ENCODE measurements at regions not wholly inside any gene's neighbourhood (a gene's known extent, or its start where the extent isn't known, plus 50 kb on each side); places are given as distances from the start of the nearest gene placed in this dataset.

DNA sequence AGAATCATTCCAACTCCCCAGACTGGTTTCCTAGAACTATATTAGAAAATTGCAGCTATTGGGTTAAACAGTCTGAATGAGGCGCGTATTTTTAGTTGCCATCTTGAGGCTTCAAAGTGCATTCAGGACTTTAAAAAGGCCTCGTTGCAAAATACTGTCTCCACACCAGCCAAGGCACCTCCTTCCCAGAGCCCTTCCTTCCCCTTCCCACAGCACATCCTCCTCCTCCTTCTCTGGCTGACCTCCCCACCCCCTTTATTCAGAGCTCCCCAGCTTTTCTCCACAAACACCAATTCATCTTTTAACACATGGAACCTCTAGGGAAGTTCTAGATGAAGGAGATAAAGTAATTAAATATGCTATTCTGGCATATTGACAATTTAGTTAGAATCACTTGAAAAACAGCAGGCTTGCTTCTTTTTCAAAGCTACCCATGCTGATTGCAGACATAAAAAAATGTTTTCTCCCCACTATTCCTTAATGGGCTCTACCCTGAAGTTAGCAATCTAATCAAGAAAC lies 90.3 kb downstream of the RTP5 start:
- H2AFZ ChIP-seq (ENCODE audit: low read length): no peak overlapping the region
- POLR2A ChIA-PET: no interaction called here
- no peak for DNase-seq (ENCODE audit: low spot score)
- no peaks in the 10 kb centered on the region for H3K36me3 ChIP-seq (ENCODE audit: insufficient read depth, low read length)
- no peaks in the 10 kb centered on the region for H4K20me1 ChIP-seq (ENCODE audit: insufficient read depth, low read length)
- H3K79me2 ChIP-seq (ENCODE audit: insufficient read depth, low read depth, low read length): no peaks in the 10 kb centered on the region
- no peak overlapping the region for H3K4me2 ChIP-seq (ENCODE audit: low read length)
- H3K9me2 ChIP-seq (ENCODE audit: insufficient read depth, low read length): no peaks in the 10 kb centered on the region
- BruUV-seq (replicated peaks): no TSS peak
- no peak overlapping the region for H3K4me3 ChIP-seq (ENCODE audit: low read depth, low read length, poor library complexity, severe bottlenecking)
- H3K27ac ChIP-seq (ENCODE audit: low read depth, low read length, poor library complexity, severe bottlenecking): no peak overlapping the region
- intact Hi-C loops (cut with micrococcal nuclease; ENCODE audit: unreplicated experiment): loop anchor here (5.0 kb wide), 1 partner anchor 78 kb away; no protein-coding TSS in a partner anchor
- no peaks in the 10 kb centered on the region for H3K9me3 ChIP-seq (ENCODE audit: low read length)
- CTCF ChIA-PET (ENCODE audit: unreplicated experiment): no interaction called here
- no peak for TF ChIP-seq EZH2phosphoT487 (IDR thresholded peaks at IDR 0.05; ENCODE audit: borderline replicate concordance, low read depth, low read length)
- TF ChIP-seq, protein P1, sequence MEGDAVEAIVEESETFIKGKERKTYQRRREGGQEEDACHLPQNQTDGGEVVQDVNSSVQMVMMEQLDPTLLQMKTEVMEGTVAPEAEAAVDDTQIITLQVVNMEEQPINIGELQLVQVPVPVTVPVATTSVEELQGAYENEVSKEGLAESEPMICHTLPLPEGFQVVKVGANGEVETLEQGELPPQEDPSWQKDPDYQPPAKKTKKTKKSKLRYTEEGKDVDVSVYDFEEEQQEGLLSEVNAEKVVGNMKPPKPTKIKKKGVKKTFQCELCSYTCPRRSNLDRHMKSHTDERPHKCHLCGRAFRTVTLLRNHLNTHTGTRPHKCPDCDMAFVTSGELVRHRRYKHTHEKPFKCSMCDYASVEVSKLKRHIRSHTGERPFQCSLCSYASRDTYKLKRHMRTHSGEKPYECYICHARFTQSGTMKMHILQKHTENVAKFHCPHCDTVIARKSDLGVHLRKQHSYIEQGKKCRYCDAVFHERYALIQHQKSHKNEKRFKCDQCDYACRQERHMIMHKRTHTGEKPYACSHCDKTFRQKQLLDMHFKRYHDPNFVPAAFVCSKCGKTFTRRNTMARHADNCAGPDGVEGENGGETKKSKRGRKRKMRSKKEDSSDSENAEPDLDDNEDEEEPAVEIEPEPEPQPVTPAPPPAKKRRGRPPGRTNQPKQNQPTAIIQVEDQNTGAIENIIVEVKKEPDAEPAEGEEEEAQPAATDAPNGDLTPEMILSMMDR (conservative IDR thresholded peaks at IDR 0.05; ENCODE audit: low read length): no peak
- peaks cover 36% of the 10 kb centered on the region for H3K4me1 ChIP-seq (ENCODE audit: insufficient read depth, low read length, poor library complexity, severe bottlenecking)

DNA sequence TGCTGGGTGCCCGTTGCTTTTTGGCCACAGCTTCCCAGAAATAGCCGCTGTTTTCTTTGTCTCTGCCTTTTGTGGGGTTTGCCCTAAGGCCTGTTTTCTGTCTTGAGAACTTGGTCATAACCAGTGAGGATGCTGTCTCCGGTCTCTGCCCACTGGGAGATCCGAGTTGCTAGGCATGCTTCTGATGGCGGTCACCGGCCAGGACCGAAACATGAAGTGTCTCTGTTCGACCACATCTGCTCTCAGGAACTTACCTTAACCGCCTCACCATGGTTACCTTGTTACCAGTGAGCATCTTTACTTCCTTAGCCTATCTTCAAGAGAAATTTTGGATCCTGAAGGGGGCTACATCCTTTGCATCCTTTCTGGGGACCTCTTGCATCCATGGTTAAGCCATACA lies 91.9 kb downstream of the RTP5 start:
- Histone ChIP-seq H4K20me1 (ENCODE audit: insufficient read depth, low read length) (no peaks in the 10 kb centered on the region), H3K9me3 (ENCODE audit: low read length) (no peaks in the 10 kb centered on the region), H3K9me2 (ENCODE audit: insufficient read depth, low read length) (no peaks in the 10 kb centered on the region), H3K4me1 (ENCODE audit: insufficient read depth, low read length, poor library complexity, severe bottlenecking) (peaks cover 51% of the 10 kb centered on the region), H2AFZ (ENCODE audit: low read length) (peak overlapping the region; percentile 11; the same call in 1 of the 2 replicates), H3K79me2 (ENCODE audit: insufficient read depth, low read depth, low read length) (no peaks in the 10 kb centered on the region), H3K27ac (ENCODE audit: low read depth, low read length, poor library complexity, severe bottlenecking) (no peak overlapping the region), H3K36me3 (ENCODE audit: insufficient read depth, low read length) (no peaks in the 10 kb centered on the region), H3K4me2 (ENCODE audit: low read length) (peak overlapping the region; percentile 63), H3K4me3 (ENCODE audit: low read depth, low read length, poor library complexity, severe bottlenecking) (peak overlapping the region; percentile 26)
- CTCF ChIA-PET (ENCODE audit: unreplicated experiment): no interaction called here
- intact Hi-C loops (cut with micrococcal nuclease; ENCODE audit: unreplicated experiment): loop anchor here (5.0 kb wide), 1 partner anchor 79 kb away; no protein-coding TSS in a partner anchor
- TF ChIP-seq, protein P1 (conservative IDR thresholded peaks at IDR 0.05; ENCODE audit: low read length): no peak
- TF ChIP-seq EZH2phosphoT487 (IDR thresholded peaks at IDR 0.05; ENCODE audit: borderline replicate concordance, low read depth, low read length): no peak
- BruUV-seq (replicated peaks): no TSS peak
- DNase-seq (ENCODE audit: low spot score): peak; percentile 17
- POLR2A ChIA-PET: no interaction called here

DNA sequence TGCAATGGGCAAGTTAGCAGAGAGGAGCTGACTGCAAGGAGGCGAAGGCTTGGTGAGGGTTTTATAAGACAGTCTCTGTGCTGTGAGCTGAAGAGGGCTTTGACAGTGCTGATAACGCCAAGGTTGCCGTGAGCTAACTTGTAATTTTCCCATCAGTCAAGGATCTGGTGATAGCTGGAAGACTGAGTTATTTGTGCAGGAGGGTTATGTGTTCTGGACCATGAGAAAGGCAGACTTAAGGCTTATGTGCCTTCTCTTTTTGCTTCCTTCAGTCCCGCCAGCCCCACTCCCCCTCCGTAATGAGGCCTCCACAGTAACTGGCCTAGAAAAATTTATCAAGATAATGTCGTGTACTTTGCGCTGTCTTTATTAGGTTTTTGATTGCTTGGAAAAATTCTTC lies 94.6 kb downstream of the RTP5 start:
- Histone ChIP-seq H3K27ac (ENCODE audit: low read depth, low read length, poor library complexity, severe bottlenecking) (peak overlapping the region; percentile 59), H3K79me2 (ENCODE audit: insufficient read depth, low read depth, low read length) (no peaks in the 10 kb centered on the region), H3K9me2 (ENCODE audit: insufficient read depth, low read length) (no peaks in the 10 kb centered on the region), H3K9me3 (ENCODE audit: low read length) (no peaks in the 10 kb centered on the region), H3K4me2 (ENCODE audit: low read length) (peak overlapping the region; percentile 63), H2AFZ (ENCODE audit: low read length) (peak overlapping the region; percentile 2; the same call in 1 of the 2 replicates), H3K36me3 (ENCODE audit: insufficient read depth, low read length) (peaks cover 6% of the 10 kb centered on the region; the same call in 1 of the 2 replicates), H3K4me1 (ENCODE audit: insufficient read depth, low read length, poor library complexity, severe bottlenecking) (peaks cover 70% of the 10 kb centered on the region), H3K4me3 (ENCODE audit: low read depth, low read length, poor library complexity, severe bottlenecking) (peak overlapping the region; percentile 21), H4K20me1 (ENCODE audit: insufficient read depth, low read length) (no peaks in the 10 kb centered on the region)
- CTCF ChIA-PET (ENCODE audit: unreplicated experiment): no interaction called here
- no peak for TF ChIP-seq EZH2phosphoT487 (IDR thresholded peaks at IDR 0.05; ENCODE audit: borderline replicate concordance, low read depth, low read length)
- TF ChIP-seq, protein P1 (conservative IDR thresholded peaks at IDR 0.05; ENCODE audit: low read length): no peak
- DNase-seq (ENCODE audit: low spot score): peak; percentile 24
- BruUV-seq (replicated peaks): no TSS peak
- POLR2A ChIA-PET: interaction anchor here (1.0 to 1.2 kb wide), 2 partner anchors 9 to 36 kb away, joined by 4 to 7 read pairs; no protein-coding TSS in a partner anchor
- intact Hi-C loops (cut with micrococcal nuclease; ENCODE audit: unreplicated experiment): loop anchor here (5.0 kb wide), 1 partner anchor 82 kb away; no protein-coding TSS in a partner anchor
